Activated CD4-positive, alpha-beta T cell treated with anti-CD3 and anti-CD28 coated beads, Interleukin-2, amount 10 ng/mL, durations not matched to agents 24 days and 14 days (primary cell): ENCODE measurements at regions not wholly inside any gene's neighbourhood (a gene's known extent, or its start where the extent isn't known, plus 50 kb on each side); places are given as distances from the start of the nearest gene placed in this dataset.

Experiments
- DNase-seq: peaks from one replicate; pipeline ENCODE4 v3.0.0; 2022
- H3K27ac Mint-ChIP-seq: one replicate; pipeline ENCODE4 v1.8.0; 2022; ENCODE audit warnings: mild to moderate bottlenecking, mixed read lengths
- H3K27me3 Mint-ChIP-seq: one replicate; pipeline ENCODE4 v1.8.0; 2022; ENCODE audit warnings: mixed read lengths
- H3K36me3 Mint-ChIP-seq: one replicate; pipeline ENCODE4 v1.8.0; 2022; ENCODE audit warnings: low read depth, mild to moderate bottlenecking, mixed read lengths
- H3K4me1 Mint-ChIP-seq: one replicate; pipeline ENCODE4 v1.8.0; 2021; ENCODE audit warnings: mixed read lengths
- H3K4me3 Mint-ChIP-seq: one replicate; pipeline ENCODE4 v1.8.0; 2022; ENCODE audit warnings: mild to moderate bottlenecking, moderate library complexity, mixed read lengths
- H3K9me3 Mint-ChIP-seq: one replicate; pipeline ENCODE4 v1.8.0; 2021; ENCODE audit warnings: mixed read lengths
- intact Hi-C: fragments of 100-400 bp; cut with micrococcal nuclease; formaldehyde crosslinking; loops from one replicate; pipeline ENCODE4 v1.15.1; 2023

DNA sequence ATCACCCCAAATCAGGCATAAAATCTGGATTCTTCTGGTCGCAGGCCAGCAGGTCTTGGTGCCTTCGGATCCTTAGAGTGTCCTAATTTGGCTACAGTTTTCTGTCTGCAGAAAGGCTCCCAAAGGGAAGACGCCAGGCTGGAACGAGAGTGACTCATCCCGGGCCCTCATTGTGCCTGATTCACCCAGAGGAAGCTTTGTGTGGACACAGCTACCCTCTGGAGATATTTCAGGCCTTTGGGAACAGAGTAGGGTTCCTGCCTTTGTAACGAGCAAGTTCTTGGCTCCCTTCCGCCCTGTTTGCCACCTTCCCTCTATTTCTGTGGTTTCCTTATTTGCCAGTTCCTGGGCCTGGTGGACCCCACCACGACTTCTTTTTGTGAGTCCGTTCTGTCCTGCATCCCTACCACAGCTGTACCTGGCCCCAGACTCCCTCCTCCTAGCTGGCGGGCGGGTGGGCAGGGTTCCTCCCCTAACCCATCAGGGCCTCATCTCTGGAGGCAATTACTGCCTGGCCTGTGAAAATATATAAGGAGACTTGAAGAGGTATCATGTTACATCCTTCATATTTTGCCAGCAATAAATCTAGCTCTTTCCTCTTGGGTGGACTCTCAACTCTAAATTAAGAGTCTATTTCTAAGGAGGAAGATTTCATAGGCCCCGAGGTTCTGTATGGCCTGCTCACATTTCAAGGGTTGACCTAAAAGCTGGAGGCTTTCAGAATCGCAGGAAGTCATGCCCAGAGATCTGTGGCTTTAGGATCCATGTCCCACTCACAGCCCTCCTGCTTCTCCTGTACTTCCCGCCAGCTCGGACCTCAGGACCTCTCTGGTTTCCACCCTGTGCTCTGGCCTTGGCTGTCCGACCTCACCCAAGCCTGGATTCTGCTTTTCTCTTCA is 219.2 kb upstream of the ZNF32 start:
- no peak overlapping the region for H3K27ac Mint-ChIP-seq
- H3K36me3 Mint-ChIP-seq, result no peaks in the 10 kb centered on the region
- no peaks in the 10 kb centered on the region for H3K27me3 Mint-ChIP-seq
- no peaks in the 10 kb centered on the region for H3K4me1 Mint-ChIP-seq
- H3K4me3 Mint-ChIP-seq, result no peak overlapping the region
- DNase-seq, result no peak
- intact Hi-C loops, result no loop called here
- H3K9me3 Mint-ChIP-seq, result no peaks in the 10 kb centered on the region

DNA sequence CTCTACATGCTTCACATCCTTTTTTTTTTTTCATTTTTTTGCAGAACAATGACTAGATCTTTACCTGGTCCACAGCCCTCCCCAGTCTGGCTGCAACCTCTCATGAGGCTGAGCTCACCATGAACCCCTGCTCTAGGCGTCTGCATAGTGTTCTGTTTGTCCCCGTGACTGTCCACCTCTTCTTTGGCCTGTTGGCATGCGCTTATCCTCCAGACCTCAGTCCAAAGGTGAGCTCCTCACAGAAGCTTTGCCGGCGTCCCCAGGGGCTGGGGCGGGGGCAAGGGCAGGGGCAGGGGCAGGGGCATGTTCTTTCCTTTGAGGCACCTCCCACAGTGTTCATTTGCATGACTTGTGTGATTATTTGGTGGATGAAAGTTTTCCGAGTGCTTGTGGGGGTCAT is 218.4 kb upstream of the ZNF32 start:
- no peaks in the 10 kb centered on the region for H3K36me3 Mint-ChIP-seq
- no peak for DNase-seq
- H3K27me3 Mint-ChIP-seq, result no peaks in the 10 kb centered on the region
- H3K4me1 Mint-ChIP-seq, result no peaks in the 10 kb centered on the region
- intact Hi-C loops, result no loop called here
- no peak overlapping the region for H3K4me3 Mint-ChIP-seq
- no peaks in the 10 kb centered on the region for H3K9me3 Mint-ChIP-seq
- H3K27ac Mint-ChIP-seq, result no peak overlapping the region

GRCh38 chr10:43866712-43867111 is 218.0 kb upstream of the ZNF32 start:
- Mint-ChIP-seq H3K36me3 (no peaks in the 10 kb centered on the region), H3K27me3 (no peaks in the 10 kb centered on the region), H3K27ac (no peak overlapping the region), H3K4me1 (no peaks in the 10 kb centered on the region), H3K9me3 (no peaks in the 10 kb centered on the region), H3K4me3 (no peak overlapping the region)
- intact Hi-C loops, result no loop called here
- no peak for DNase-seq

- Mint-ChIP-seq H3K4me1 (no peaks in the 10 kb centered on the region), H3K27ac (no peak overlapping the region), H3K27me3 (no peaks in the 10 kb centered on the region), H3K9me3 (no peaks in the 10 kb centered on the region), H3K4me3 (no peak overlapping the region), H3K36me3 (no peaks in the 10 kb centered on the region)
- DNase-seq, result no peak
- intact Hi-C loops, result no loop called here
Observed at GRCh38 chr10:43865265-43866135, 216.8 kb upstream of the ZNF32 start.

DNA sequence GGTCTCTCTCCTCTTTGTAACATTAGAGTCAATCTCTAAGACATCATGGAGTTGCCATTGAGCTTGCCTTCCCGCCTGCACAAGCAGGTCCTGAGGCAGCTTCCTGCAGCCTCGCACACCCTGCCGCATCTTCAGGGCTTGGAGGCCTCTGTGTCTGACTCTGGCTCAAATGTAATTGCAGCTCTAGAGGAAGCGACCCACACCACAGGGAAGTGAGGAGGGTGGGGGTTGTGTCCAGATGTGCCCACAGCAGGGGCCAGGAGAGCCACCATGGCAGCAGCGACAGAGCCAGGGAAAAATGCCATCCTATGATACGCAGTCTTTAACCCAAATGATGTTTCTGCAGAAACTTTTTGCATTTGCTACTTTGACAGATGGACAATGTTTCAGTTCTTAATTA is 216.0 kb upstream of the ZNF32 start:
- Mint-ChIP-seq H3K9me3 (no peaks in the 10 kb centered on the region), H3K4me3 (no peak overlapping the region), H3K36me3 (no peaks in the 10 kb centered on the region), H3K4me1 (no peaks in the 10 kb centered on the region), H3K27me3 (no peaks in the 10 kb centered on the region), H3K27ac (no peak overlapping the region)
- intact Hi-C loops, result no loop called here
- no peak for DNase-seq

- H3K4me3 Mint-ChIP-seq, result no peak overlapping the region
- peaks cover under 1% of the 10 kb centered on the region for H3K27me3 Mint-ChIP-seq
- intact Hi-C loops, result no loop called here
- H3K9me3 Mint-ChIP-seq, result no peaks in the 10 kb centered on the region
- H3K36me3 Mint-ChIP-seq, result no peaks in the 10 kb centered on the region
- no peak for DNase-seq
- H3K4me1 Mint-ChIP-seq, result no peaks in the 10 kb centered on the region
- no peak overlapping the region for H3K27ac Mint-ChIP-seq
Observed at GRCh38 chr10:43863859-43864591, 215.3 kb upstream of the ZNF32 start.

- no peaks in the 10 kb centered on the region for H3K4me1 Mint-ChIP-seq
- no peaks in the 10 kb centered on the region for H3K9me3 Mint-ChIP-seq
- intact Hi-C loops, result no loop called here
- H3K27me3 Mint-ChIP-seq, result peaks cover 2% of the 10 kb centered on the region
- no peak overlapping the region for H3K27ac Mint-ChIP-seq
- no peak for DNase-seq
- H3K4me3 Mint-ChIP-seq, result no peak overlapping the region
- H3K36me3 Mint-ChIP-seq, result no peaks in the 10 kb centered on the region
Observed at GRCh38 chr10:43863270-43863669, 214.6 kb upstream of the ZNF32 start.

- Mint-ChIP-seq H3K9me3 (no peaks in the 10 kb centered on the region), H3K27me3 (peaks cover 2% of the 10 kb centered on the region), H3K27ac (no peak overlapping the region), H3K4me1 (no peaks in the 10 kb centered on the region), H3K4me3 (no peak overlapping the region), H3K36me3 (no peaks in the 10 kb centered on the region)
- intact Hi-C loops, result no loop called here
- no peak for DNase-seq
Observed at GRCh38 chr10:43862756-43863155, 214.1 kb upstream of the ZNF32 start.

DNA sequence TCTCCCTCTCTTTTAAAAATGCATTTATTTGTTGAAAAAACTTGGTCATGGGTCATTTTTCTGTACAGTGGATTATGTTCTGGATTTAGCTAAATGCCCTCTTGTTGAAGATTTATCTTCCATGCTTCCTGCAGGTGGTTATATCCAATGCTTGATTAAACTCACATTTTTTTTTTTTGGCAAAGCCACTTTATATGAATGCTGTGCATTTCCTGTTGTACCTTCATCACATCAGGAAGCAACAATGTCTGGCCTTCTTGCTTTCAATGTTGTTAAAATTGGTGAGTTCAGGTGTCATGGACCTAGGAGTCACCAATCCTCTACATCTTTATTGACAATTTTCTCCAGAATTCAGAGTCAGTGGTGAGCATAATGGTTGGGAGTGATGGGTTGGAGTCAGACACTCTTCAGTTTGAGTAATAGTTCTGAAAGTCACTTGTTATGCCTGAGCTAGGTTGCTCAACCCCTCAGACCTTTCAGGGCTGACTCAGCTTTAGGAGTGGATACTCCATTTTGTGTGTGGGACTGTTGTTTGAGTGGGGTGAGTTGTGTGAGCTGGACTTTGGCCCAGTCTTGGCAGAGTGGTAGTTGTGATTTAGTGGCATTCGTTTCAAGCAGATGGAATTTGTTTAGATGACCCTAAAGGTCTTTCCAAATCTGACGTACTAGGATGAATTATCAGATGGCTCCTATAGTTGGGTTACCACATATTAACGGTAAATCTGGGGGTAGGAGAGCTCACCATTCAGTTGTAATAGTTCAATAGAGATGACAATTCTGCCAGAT is 213.5 kb upstream of the ZNF32 start:
- Mint-ChIP-seq H3K27me3 (peaks cover 2% of the 10 kb centered on the region), H3K4me1 (no peaks in the 10 kb centered on the region), H3K4me3 (no peak overlapping the region), H3K9me3 (no peaks in the 10 kb centered on the region), H3K36me3 (no peaks in the 10 kb centered on the region), H3K27ac (no peak overlapping the region)
- no peak for DNase-seq
- intact Hi-C loops, result no loop called here

DNA sequence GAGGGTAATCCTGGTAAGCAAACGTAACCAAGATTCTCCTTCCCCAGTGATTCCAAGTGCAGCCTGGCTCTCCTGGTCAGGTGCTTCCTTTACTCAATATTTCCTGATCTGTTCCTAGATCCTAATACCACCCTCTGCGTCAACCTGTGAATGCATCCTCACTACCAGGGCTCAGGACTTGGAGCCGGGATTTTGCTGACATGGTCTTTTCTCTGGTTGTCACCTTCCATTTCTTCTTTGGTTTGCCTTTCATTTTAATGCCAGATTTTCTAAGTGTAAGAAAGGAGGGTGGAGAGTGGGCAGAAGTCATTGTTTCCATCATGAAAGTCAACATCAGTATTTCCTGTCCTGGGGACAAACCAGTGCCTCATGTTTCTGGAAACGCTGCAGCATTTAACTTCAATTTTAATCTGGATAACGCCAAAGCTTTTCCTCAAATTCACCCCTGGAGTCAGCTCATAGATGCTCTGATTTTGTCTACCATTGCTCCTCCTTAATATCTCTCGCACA is 210.4 kb upstream of the ZNF32 start:
- DNase-seq, result no peak
- no peak overlapping the region for H3K27ac Mint-ChIP-seq
- H3K36me3 Mint-ChIP-seq, result no peaks in the 10 kb centered on the region
- peaks cover 2% of the 10 kb centered on the region for H3K27me3 Mint-ChIP-seq
- intact Hi-C loops, result no loop called here
- no peaks in the 10 kb centered on the region for H3K4me1 Mint-ChIP-seq
- no peak overlapping the region for H3K4me3 Mint-ChIP-seq
- H3K9me3 Mint-ChIP-seq, result no peaks in the 10 kb centered on the region

GRCh38 chr10:43857931-43858315 is 209.2 kb upstream of the ZNF32 start:
- no peak for DNase-seq
- Mint-ChIP-seq H3K27me3 (peaks cover 2% of the 10 kb centered on the region), H3K9me3 (no peaks in the 10 kb centered on the region), H3K4me1 (no peaks in the 10 kb centered on the region), H3K4me3 (no peak overlapping the region), H3K36me3 (no peaks in the 10 kb centered on the region), H3K27ac (no peak overlapping the region)
- intact Hi-C loops, result no loop called here

DNA sequence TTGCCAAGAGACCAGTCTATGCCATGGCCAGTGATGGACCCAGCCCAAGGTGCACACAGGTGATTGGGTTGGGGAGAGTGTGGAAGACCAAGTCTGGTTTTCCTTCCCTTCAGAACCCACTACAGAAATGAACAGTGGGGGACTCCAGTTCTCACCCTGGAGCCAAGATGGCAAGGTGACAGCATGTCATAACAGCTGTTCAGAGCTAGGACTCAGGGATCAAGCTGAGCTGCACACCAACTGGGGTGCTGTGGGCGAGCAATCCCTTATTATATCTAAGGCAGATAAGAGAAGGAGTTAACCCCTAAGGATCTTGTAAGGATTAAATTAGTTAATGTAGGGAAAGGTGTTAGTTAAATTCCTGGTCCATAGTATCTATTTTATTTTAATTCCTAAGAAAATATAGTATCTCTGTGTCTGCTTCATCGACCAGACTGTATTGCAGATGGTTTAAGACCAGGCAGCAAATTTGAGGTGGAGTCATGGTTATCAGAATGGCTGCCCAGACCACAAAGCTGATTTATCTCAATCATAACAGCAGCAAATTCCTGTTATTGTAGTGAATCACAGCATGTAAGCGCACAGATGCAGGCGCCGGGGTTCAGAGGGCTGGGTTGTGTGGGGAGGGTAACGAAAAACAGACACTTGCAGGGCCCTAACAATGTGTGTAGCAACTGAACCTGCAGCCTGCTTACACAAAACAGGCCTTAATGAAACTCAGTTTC is 208.7 kb upstream of the ZNF32 start:
- no peak for DNase-seq
- H3K4me1 Mint-ChIP-seq, result no peaks in the 10 kb centered on the region

GRCh38 chr10:43856299-43856698 is 207.6 kb upstream of the ZNF32 start:
- Mint-ChIP-seq H3K4me1 (no peaks in the 10 kb centered on the region), H3K27ac (no peak overlapping the region), H3K36me3 (no peaks in the 10 kb centered on the region), H3K4me3 (no peak overlapping the region), H3K27me3 (peaks cover 2% of the 10 kb centered on the region), H3K9me3 (no peaks in the 10 kb centered on the region)
- no peak for DNase-seq
- intact Hi-C loops, result no loop called here

More for the DNA sequence above, 208.7 kb upstream of the ZNF32 start:
- no peak overlapping the region for H3K4me3 Mint-ChIP-seq
- H3K36me3 Mint-ChIP-seq, result no peaks in the 10 kb centered on the region
- intact Hi-C loops, result no loop called here
- H3K27me3 Mint-ChIP-seq, result peaks cover 2% of the 10 kb centered on the region
- no peaks in the 10 kb centered on the region for H3K9me3 Mint-ChIP-seq
- H3K27ac Mint-ChIP-seq, result no peak overlapping the region
